GM23338 (cell line): ENCODE measurements at regions not wholly inside any gene's neighbourhood (a gene's known extent, or its start where the extent isn't known, plus 50 kb on each side); places are given as distances from the start of the nearest gene placed in this dataset.

Experiments
- ATAC-seq: fragments of 200-7000 bp; cut with Tn5 transposase; 3 replicates; pipeline ENCODE4 v1.9.1; 2020
- DNase-seq: peaks from one replicate; pipeline ENCODE4 v3.0.0-alpha.2; 2015; ENCODE audit warnings: low spot score
- H2AFZ ChIP-seq: fragments of 200-600 bp; sonication (generic); 2 replicates; pipeline ENCODE4 v1.8.0; 2016; ENCODE audit warnings: antibody characterized with exemption, mild to moderate bottlenecking, moderate library complexity
- H3F3A ChIP-seq: fragments of 200-600 bp; sonication (generic); replicated peaks from 2 replicates; pipeline ENCODE4 v1.8.0; 2017; ENCODE audit warnings: antibody characterized with exemption, mixed run types, low read depth
- H3K27ac ChIP-seq: fragments of 200-600 bp; sonication (generic); 2 replicates; pipeline ENCODE4 v1.6.1; 2016; ENCODE audit warnings: low read depth
- H3K27me3 ChIP-seq: fragments of 200-600 bp; sonication (generic); 2 replicates; pipeline ENCODE4 v1.8.0; 2016; ENCODE audit warnings: mild to moderate bottlenecking, mixed run types, moderate library complexity; ENCODE audit not compliant: insufficient read depth
- H3K36me3 ChIP-seq: fragments of 200-600 bp; sonication (generic); 2 replicates; pipeline ENCODE4 v1.8.0; 2016; ENCODE audit warnings: mild to moderate bottlenecking; ENCODE audit not compliant: insufficient read depth
- H3K4me1 ChIP-seq: fragments of 200-600 bp; sonication (generic); 2 replicates; pipeline ENCODE4 v1.8.0; 2016; ENCODE audit warnings: mild to moderate bottlenecking, moderate library complexity; ENCODE audit not compliant: insufficient read depth
- H3K4me2 ChIP-seq: fragments of 200-600 bp; sonication (generic); 2 replicates; pipeline ENCODE4 v1.7.1; 2017; ENCODE audit warnings: mixed run types
- H3K4me3 ChIP-seq: fragments of 200-600 bp; sonication (generic); 2 replicates; pipeline ENCODE4 v1.6.1; 2016; ENCODE audit warnings: mixed run types
- H3K79me2 ChIP-seq: fragments of 200-600 bp; sonication (generic); replicated peaks from 2 replicates; pipeline ENCODE4 v1.8.0; 2017; ENCODE audit warnings: mild to moderate bottlenecking; ENCODE audit not compliant: insufficient read depth
- H3K9me2 ChIP-seq: fragments of 200-600 bp; sonication (generic); 2 replicates; pipeline ENCODE4 v1.8.0; 2017; ENCODE audit not compliant: insufficient read depth
- H4K20me1 ChIP-seq: fragments of 200-600 bp; sonication (generic); replicated peaks from 2 replicates; pipeline ENCODE4 v1.8.0; 2017; ENCODE audit warnings: mild to moderate bottlenecking; ENCODE audit not compliant: insufficient read depth
- H3K27ac Mint-ChIP-seq: 2 replicates; pipeline ENCODE4 v1.8.0; 2020; ENCODE audit warnings: inconsistent platforms, mild to moderate bottlenecking, moderate library complexity, mixed read lengths
- H3K27me3 Mint-ChIP-seq: 3 replicates; pipeline ENCODE4 v1.8.0; 2022; ENCODE audit warnings: low read depth, mild to moderate bottlenecking, moderate library complexity, mixed read lengths, inconsistent platforms; ENCODE audit not compliant: insufficient read depth, poor library complexity
- H3K36me3 Mint-ChIP-seq: 3 replicates; pipeline ENCODE4 v1.8.0; 2021; ENCODE audit warnings: low read depth, mild to moderate bottlenecking, inconsistent platforms, moderate library complexity, mixed read lengths
- H3K4me1 Mint-ChIP-seq: 3 replicates; pipeline ENCODE4 v1.8.0; 2020; ENCODE audit warnings: mild to moderate bottlenecking, inconsistent platforms, mixed read lengths
- H3K4me3 Mint-ChIP-seq: 3 replicates; pipeline ENCODE4 v1.8.0; 2021; ENCODE audit warnings: moderate library complexity, mild to moderate bottlenecking, inconsistent platforms, mixed read lengths
- H3K9me3 Mint-ChIP-seq: 3 replicates; pipeline ENCODE4 v1.8.0; 2020; ENCODE audit warnings: moderate library complexity, mild to moderate bottlenecking, inconsistent platforms, mixed read lengths
- CREB1 ChIP-seq: fragments of 250-450 bp; sonication (Bioruptor Pico); IDR thresholded peaks from 2 replicates; pipeline ENCODE4 v1.5.0; 2020; ENCODE audit warnings: low read depth, mild to moderate bottlenecking, moderate library complexity
- CTCF ChIP-seq, 2 experiments: fragments of 200-600 bp in 1 of 2; sonication (generic) in 1 of 2; conservative IDR thresholded peaks; 2 replicates each; pipeline versions ENCODE4 v1.5.1 to v1.6.1; 2016 to 2017; ENCODE audit warnings: antibody characterized with exemption in 2 of 2, low read depth in 2 of 2, mild to moderate bottlenecking in 2 of 2, moderate library complexity in 1 of 2
- ETS1 ChIP-seq: IDR thresholded peaks from 2 replicates; pipeline ENCODE4 v1.6.1; 2016; ENCODE audit warnings: antibody characterized with exemption
- EZH2 ChIP-seq: fragments of 200-600 bp; sonication (generic); IDR thresholded peaks from one replicate; pipeline ENCODE4 v1.8.0; 2017; ENCODE audit warnings: antibody characterized with exemption, mild to moderate bottlenecking, low read depth; ENCODE audit not compliant: unreplicated experiment
- EZH2phosphoT487 ChIP-seq: fragments of 200-600 bp; sonication (generic); IDR thresholded peaks from one replicate; pipeline ENCODE4 v1.8.1; 2018; ENCODE audit warnings: antibody characterized with exemption; ENCODE audit not compliant: unreplicated experiment
- JUNB ChIP-seq: IDR thresholded peaks from one replicate; pipeline ENCODE4 v1.6.1; 2016; ENCODE audit warnings: antibody characterized with exemption; ENCODE audit not compliant: unreplicated experiment
- NANOG ChIP-seq: IDR thresholded peaks from 2 replicates; pipeline ENCODE4 v1.6.1; 2016; ENCODE audit warnings: antibody characterized with exemption, borderline replicate concordance
- POLR2AphosphoS5 ChIP-seq: IDR thresholded peaks from 2 replicates; pipeline ENCODE4 v1.6.1; 2016; ENCODE audit warnings: antibody characterized with exemption, low read depth
- REST ChIP-seq: IDR thresholded peaks from one replicate; pipeline ENCODE4 v1.6.1; 2018; ENCODE audit warnings: antibody characterized with exemption; ENCODE audit not compliant: unreplicated experiment
- STAT1 ChIP-seq: IDR thresholded peaks from one replicate; pipeline ENCODE4 v1.6.1; 2016; ENCODE audit warnings: antibody characterized with exemption; ENCODE audit not compliant: unreplicated experiment
- ZNF331 ChIP-seq: fragments of 250-450 bp; sonication (Bioruptor Pico); IDR thresholded peaks from 2 replicates; pipeline ENCODE4 v1.5.0; 2020; ENCODE audit warnings: low read depth, mild to moderate bottlenecking, moderate library complexity
- ZNF462 ChIP-seq: fragments of 250-450 bp; sonication (Bioruptor Pico); IDR thresholded peaks from 2 replicates; pipeline ENCODE4 v1.5.0; 2020; ENCODE audit warnings: mild to moderate bottlenecking, moderate library complexity

- Mint-ChIP-seq H3K27ac (no peak overlapping the region), H3K4me1 (no peaks in the 10 kb centered on the region), H3K9me3 (peaks cover 16% of the 10 kb centered on the region), H3K36me3 (peaks cover 7% of the 10 kb centered on the region; the same call in 1 of the 3 replicates), H3K4me3 (no peak overlapping the region), H3K27me3 (no peaks in the 10 kb centered on the region)
- Histone ChIP-seq H3K27me3 (no peaks in the 10 kb centered on the region), H3K4me1 (no peaks in the 10 kb centered on the region), H3K79me2 (no peaks in the 10 kb centered on the region), H3K4me3 (no peak overlapping the region), H3F3A (no peaks in the 10 kb centered on the region), H2AFZ (no peak overlapping the region), H3K27ac (no peak overlapping the region), H3K9me2 (peaks cover 9% of the 10 kb centered on the region; the same call in 1 of the 2 replicates), H3K4me2 (no peak overlapping the region), H4K20me1 (no peaks in the 10 kb centered on the region), H3K36me3 (no peaks in the 10 kb centered on the region)
- DNase-seq (no peak), ATAC-seq (no peak)
- no peak for TF ChIP-seq ETS1
- no peak for TF ChIP-seq CREB1
- TF ChIP-seq REST: no peak
- TF ChIP-seq JUNB: no peak
- no peak for TF ChIP-seq NANOG
- TF ChIP-seq POLR2AphosphoS5: no peak
- no peak for TF ChIP-seq EZH2phosphoT487
- no peak for TF ChIP-seq ZNF462 (CRISPR knock-in tag)
- TF ChIP-seq EZH2: no peak
- TF ChIP-seq CTCF (conservative IDR thresholded peaks at IDR 0.05; ENCODE audit: low read depth in 2 of 2): no peak
- no peak for TF ChIP-seq STAT1
- TF ChIP-seq ZNF331: no peak
Observed at GRCh38 chr6:159430323-159430722, 261.1 kb downstream of the FNDC1 start.
